ENCODE measurements at regions not wholly inside any gene's neighbourhood (a gene's known extent, or its start where the extent isn't known, plus 50 kb on each side); places are given as distances from the start of the nearest gene placed in this dataset.

DNA sequence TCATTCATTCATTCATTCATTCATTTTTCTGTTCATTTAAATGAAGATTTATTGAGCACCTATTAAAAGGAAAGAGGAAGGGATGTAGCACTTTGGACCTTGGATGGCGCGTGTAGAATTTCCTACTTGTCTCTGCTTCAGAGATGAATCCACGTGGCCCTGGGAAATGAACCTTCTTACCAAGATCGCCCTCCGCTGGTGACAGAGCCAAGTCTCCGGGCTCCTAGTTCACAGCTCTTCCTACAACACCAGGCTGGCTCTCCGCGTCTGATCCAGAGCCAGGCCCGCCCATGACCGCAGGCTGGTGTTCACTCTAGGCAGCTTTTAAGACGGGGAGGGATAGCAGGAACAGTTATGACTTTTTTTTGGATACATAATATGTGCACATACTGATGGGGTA, 70.9 kb upstream of the PIWIL1 start:
- H3K27ac ChIP-seq: no peak overlapping the region
- CTCF ChIA-PET: interaction anchor here (1.0 kb wide), 1 partner anchor 224 kb away, joined by 3 read pairs; no protein-coding TSS in a partner anchor
- POLR2A ChIA-PET (ENCODE audit: low non-redundant PET): no interaction called here
- TF ChIP-seq, protein P1, sequence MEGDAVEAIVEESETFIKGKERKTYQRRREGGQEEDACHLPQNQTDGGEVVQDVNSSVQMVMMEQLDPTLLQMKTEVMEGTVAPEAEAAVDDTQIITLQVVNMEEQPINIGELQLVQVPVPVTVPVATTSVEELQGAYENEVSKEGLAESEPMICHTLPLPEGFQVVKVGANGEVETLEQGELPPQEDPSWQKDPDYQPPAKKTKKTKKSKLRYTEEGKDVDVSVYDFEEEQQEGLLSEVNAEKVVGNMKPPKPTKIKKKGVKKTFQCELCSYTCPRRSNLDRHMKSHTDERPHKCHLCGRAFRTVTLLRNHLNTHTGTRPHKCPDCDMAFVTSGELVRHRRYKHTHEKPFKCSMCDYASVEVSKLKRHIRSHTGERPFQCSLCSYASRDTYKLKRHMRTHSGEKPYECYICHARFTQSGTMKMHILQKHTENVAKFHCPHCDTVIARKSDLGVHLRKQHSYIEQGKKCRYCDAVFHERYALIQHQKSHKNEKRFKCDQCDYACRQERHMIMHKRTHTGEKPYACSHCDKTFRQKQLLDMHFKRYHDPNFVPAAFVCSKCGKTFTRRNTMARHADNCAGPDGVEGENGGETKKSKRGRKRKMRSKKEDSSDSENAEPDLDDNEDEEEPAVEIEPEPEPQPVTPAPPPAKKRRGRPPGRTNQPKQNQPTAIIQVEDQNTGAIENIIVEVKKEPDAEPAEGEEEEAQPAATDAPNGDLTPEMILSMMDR (conservative IDR thresholded peaks at IDR 0.05; ENCODE audit: low read depth): no peak
- DNase-seq (ENCODE audit: low spot score): no peak

DNA sequence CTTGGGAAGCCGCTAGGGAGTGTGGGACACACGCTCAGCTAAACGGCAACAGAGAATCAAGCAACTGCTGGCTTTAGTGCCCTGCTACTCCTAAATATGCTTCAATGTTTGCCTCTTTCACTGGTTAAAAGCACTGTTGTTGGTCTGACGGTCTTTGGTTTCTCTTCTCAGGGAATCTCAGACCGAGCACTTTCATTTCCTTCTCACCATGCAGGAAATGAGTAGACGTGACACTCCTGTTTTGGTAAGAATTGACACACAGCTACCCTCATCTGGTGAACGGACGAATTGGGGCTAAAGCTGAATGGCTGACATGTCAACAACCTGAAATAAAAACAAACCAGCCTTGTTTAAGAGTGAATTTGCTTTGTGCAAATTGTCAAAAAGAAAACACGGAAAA, 57.5 kb upstream of the PIWIL1 start:
- no peak overlapping the region for H3K27ac ChIP-seq
- no peak for DNase-seq (ENCODE audit: low spot score)
- CTCF ChIA-PET: interaction anchor here (0.5 to 1.4 kb wide), 4 partner anchors 12 to 253 kb away, joined by 3 to 5 read pairs (median 4); no protein-coding TSS in a partner anchor
- POLR2A ChIA-PET (ENCODE audit: low non-redundant PET): no interaction called here
- TF ChIP-seq, protein P1 (conservative IDR thresholded peaks at IDR 0.05; ENCODE audit: low read depth): no peak

DNA sequence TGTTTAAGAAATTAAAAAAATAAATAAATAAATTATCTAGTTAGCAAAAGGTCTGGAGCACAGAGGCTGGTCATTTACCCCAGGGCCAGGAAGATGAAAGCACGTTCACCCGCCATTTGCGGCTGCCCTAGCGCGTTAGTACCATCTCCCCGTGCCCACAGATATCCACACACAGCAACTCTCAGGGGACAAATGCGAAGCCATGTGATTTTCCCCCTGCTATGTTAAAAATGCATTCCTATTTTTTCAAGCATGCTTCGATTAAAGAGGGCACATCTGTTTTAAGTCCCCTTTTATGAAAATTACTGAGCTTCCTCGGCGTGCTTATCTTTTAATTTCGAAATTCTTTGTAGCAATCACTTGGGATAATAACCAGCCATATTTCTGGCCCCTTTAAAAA, 56.9 kb upstream of the PIWIL1 start:
- no peak overlapping the region for H3K27ac ChIP-seq
- ChIA-PET CTCF (interaction anchor here (0.5 to 1.5 kb wide), 20 partner anchors 9 to 249 kb away, joined by 3 to 7 read pairs (median 4); partner anchors contain the start of gene FZD10), POLR2A (ENCODE audit: low non-redundant PET) (no interaction called here)
- TF ChIP-seq, protein P1 (conservative IDR thresholded peaks at IDR 0.05; ENCODE audit: low read depth): no peak
- no peak for DNase-seq (ENCODE audit: low spot score)

DNA sequence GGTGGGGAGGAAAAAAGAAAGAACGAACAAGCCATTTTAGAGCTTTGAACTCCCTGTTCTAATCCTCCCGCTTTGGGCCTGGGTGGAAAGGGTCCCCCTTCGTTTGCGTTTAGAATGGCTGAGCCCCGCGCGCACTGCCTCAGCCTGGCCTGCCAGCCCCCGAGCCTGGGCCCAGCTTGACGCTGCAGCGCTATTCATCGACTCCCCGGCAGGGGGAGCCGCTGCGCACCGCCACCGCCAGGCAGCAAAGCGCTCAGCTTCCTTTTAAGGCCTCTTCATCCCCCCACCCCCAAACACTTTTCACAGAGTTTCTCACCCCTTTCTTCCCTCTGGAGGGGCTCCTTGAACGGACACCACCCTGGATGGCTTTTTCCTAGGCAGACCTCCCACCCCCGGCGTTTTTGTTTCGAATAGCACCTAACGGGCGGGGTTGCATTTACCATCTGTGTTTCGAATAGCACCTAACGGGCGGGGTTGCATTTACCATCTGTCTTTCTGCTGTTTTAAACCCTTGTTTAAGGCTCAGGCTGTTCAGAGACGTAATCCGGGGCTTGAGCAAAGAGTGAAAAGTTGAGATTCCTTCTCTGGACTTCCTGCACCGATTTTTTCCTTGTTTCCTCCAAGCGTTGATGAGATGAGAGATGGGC, 56.4 kb upstream of the PIWIL1 start:
- TF ChIP-seq, protein P1 (conservative IDR thresholded peaks at IDR 0.05; ENCODE audit: low read depth): peak; percentile 31
- DNase-seq (ENCODE audit: low spot score): peak; percentile 38
- H3K27ac ChIP-seq: no peak overlapping the region
- ChIA-PET POLR2A (ENCODE audit: low non-redundant PET) (no interaction called here), CTCF (interaction anchor here (0.5 to 1.5 kb wide), 22 partner anchors 10 to 249 kb away, joined by 3 to 7 read pairs (median 4); partner anchors contain the start of gene FZD10)

DNA sequence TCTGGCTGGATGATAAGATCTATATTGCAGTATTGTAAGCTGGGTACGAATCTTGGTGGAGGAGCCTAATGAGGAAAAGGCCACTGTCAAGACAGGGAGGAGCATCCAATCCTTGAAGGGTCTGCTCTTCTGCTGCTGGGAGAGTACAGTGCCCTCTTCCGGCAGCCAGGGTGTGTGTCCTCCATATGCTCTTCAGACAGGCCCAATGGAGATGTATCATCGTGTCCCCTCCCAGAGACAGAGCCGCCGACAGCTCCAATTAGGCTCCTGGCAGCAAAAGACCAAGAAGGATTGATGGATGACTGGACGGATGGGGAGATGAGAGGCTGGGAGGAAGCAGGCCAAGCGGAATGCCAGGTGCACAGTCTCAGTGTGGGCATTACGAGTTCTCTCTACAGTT, 51.6 kb upstream of the PIWIL1 start:
- H3K27ac ChIP-seq: no peak overlapping the region
- no peak for DNase-seq (ENCODE audit: low spot score)
- TF ChIP-seq, protein P1 (conservative IDR thresholded peaks at IDR 0.05; ENCODE audit: low read depth): no peak
- ChIA-PET CTCF (interaction anchor here (0.6 kb wide), 2 partner anchors 14 to 232 kb away, joined by 3 read pairs; no protein-coding TSS in a partner anchor), POLR2A (ENCODE audit: low non-redundant PET) (no interaction called here)

DNA sequence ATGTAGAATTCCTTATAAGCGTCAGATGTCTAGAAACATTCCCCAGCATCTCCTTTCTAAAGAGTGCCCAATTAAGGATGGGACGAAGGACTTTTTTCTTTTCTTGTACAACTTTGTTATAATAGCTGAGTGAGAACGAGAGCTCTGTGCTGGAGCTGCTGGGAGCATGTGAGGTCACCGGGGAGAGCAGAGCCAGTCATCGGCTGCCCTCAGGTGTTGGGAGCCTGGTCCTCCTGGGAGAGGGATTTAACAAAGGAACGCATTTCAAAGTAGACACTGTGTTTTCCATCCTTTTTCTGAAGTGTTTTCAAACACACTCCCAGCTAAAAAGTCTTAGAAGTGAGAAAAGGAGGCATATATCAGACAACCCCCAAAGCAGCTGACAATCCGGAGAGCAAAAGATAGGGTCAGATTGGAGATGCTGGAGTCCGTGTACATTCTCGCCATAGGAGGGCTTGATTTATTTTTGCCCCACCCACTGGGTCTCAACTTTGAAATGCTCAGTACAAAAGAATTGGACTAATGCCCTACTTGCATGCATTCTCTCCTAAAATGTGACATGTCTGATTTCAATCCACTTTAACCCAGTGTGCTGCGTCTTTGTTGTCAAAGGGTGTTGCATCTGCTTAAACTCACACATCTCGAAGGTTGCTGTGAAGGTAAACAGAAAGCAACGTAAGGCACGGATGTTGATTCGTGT, 50.8 kb upstream of the PIWIL1 start:
- POLR2A ChIA-PET (ENCODE audit: low non-redundant PET): no interaction called here
- CTCF ChIA-PET: interaction anchor here (0.6 kb wide), 1 partner anchor 15 kb away, joined by 3 read pairs; no protein-coding TSS in a partner anchor
- H3K27ac ChIP-seq: no peak overlapping the region
- TF ChIP-seq, protein P1 (conservative IDR thresholded peaks at IDR 0.05; ENCODE audit: low read depth): no peak
- DNase-seq (ENCODE audit: low spot score): no peak
